ENCODE measurements at regions not wholly inside any gene's neighbourhood (a gene's known extent, or its start where the extent isn't known, plus 50 kb on each side); places are given as distances from the start of the nearest gene placed in this dataset.

- H3K4me3 ChIP-seq = no peak overlapping the region
- peaks cover 0 to 15% (median 7%) of the 10 kb centered on the region in 4 donors for H3K4me1 ChIP-seq
- H3K27me3 ChIP-seq = no peaks in the 10 kb centered on the region
- no peaks in the 10 kb centered on the region for H3K9me3 ChIP-seq
- no peak for DNase-seq (ENCODE audit: extremely low spot score)
- TF ChIP-seq POLR2AphosphoS5 (IDR thresholded peaks at IDR 0.05) (no peak), EP300 (IDR thresholded peaks at IDR 0.05) (no peak), POLR2A (IDR thresholded peaks at IDR 0.05; ENCODE audit: low read depth) (no peak)
- TF ChIP-seq, protein P1, sequence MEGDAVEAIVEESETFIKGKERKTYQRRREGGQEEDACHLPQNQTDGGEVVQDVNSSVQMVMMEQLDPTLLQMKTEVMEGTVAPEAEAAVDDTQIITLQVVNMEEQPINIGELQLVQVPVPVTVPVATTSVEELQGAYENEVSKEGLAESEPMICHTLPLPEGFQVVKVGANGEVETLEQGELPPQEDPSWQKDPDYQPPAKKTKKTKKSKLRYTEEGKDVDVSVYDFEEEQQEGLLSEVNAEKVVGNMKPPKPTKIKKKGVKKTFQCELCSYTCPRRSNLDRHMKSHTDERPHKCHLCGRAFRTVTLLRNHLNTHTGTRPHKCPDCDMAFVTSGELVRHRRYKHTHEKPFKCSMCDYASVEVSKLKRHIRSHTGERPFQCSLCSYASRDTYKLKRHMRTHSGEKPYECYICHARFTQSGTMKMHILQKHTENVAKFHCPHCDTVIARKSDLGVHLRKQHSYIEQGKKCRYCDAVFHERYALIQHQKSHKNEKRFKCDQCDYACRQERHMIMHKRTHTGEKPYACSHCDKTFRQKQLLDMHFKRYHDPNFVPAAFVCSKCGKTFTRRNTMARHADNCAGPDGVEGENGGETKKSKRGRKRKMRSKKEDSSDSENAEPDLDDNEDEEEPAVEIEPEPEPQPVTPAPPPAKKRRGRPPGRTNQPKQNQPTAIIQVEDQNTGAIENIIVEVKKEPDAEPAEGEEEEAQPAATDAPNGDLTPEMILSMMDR (IDR thresholded peaks at IDR 0.05) = no peak
- H3K27ac ChIP-seq (replicated peaks in 1 of 4) = no peak overlapping the region
- H3K36me3 ChIP-seq = no peaks in the 10 kb centered on the region
- intact Hi-C loops (cut with DNase I) = no loop called here
Measured at GRCh38 chr7:86968618-86969017, 90.8 kb downstream of the ELAPOR2 start.

DNA sequence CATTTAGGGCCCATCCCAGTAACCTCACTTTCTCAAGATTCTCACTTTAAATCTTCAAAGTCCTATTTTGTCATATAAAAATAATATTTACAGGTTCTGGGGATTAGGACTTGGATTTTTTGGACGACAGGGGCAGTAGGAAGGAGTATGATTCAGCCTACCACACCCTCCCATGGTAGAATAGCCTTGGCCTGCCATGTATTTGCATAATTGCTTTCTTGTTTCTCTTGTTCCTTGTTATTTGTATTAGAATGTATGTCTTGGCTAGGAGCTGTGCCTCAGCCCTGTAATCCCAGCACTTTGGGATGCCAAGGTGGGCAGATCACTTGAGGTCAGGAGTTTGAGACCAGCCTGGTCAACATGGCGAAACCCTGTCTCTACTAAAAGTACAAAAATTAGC is 92.5 kb downstream of the ELAPOR2 start:
- intact Hi-C loops (cut with DNase I) = no loop called here
- no peaks in the 10 kb centered on the region for H3K36me3 ChIP-seq
- TF ChIP-seq, protein P1 (IDR thresholded peaks at IDR 0.05) = no peak
- TF ChIP-seq EP300 (IDR thresholded peaks at IDR 0.05) (no peak), POLR2A (IDR thresholded peaks at IDR 0.05; ENCODE audit: low read depth) (no peak), POLR2AphosphoS5 (IDR thresholded peaks at IDR 0.05) (no peak)
- no peak overlapping the region for H3K27ac ChIP-seq (replicated peaks in 1 of 4)
- WGBS = 81% methylated on average over 2 of the region's 2 CpGs
- no peaks in the 10 kb centered on the region for H3K27me3 ChIP-seq
- H3K9me3 ChIP-seq = no peaks in the 10 kb centered on the region
- DNase-seq (ENCODE audit: extremely low spot score) = no peak
- H3K4me1 ChIP-seq = peaks cover 0 to 15% (median 7%) of the 10 kb centered on the region in 4 donors
- H3K4me3 ChIP-seq = no peak overlapping the region

DNA sequence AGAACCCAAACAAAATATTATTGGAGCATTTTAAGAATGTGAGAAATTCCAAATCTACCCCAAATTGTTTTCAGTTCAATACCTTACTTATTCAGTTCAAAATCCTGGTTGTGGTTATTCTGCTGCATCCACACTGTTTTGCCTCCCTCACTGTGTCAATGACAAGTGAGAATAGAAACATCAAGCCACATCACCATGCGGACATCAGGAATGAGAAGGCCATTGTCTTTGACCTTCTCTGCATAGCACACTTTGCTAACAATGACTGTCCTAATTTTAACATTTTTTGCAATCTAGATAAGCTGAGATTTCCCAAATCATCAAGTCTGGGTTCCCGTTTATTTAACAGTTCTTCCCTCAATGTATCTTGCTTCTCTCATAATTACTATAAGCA is 93.7 kb downstream of the ELAPOR2 start:
- Histone ChIP-seq H3K4me3 (no peak overlapping the region), H3K27ac (replicated peaks in 1 of 4) (no peak overlapping the region), H3K4me1 (peaks cover 0 to 15% (median 7%) of the 10 kb centered on the region in 4 donors), H3K9me3 (no peaks in the 10 kb centered on the region), H3K36me3 (no peaks in the 10 kb centered on the region), H3K27me3 (no peaks in the 10 kb centered on the region)
- intact Hi-C loops (cut with DNase I) = no loop called here
- WGBS = 90% methylated on average over 2 of the region's 2 CpGs
- TF ChIP-seq EP300 (IDR thresholded peaks at IDR 0.05) (no peak), POLR2A (IDR thresholded peaks at IDR 0.05; ENCODE audit: low read depth) (no peak), POLR2AphosphoS5 (IDR thresholded peaks at IDR 0.05) (no peak)
- TF ChIP-seq, protein P1 (IDR thresholded peaks at IDR 0.05) = no peak
- DNase-seq (ENCODE audit: extremely low spot score) = no peak

- 71% methylated on average over 4 of the region's 4 CpGs for WGBS
Measured at GRCh38 chr7:86964973-86965726, 94.3 kb downstream of the ELAPOR2 start.

More at GRCh38 chr7:86964973-86965726, 94.3 kb downstream of the ELAPOR2 start:
- no peaks in the 10 kb centered on the region for H3K36me3 ChIP-seq
- no peaks in the 10 kb centered on the region for H3K27me3 ChIP-seq
- no peak for DNase-seq (ENCODE audit: extremely low spot score)
- peaks cover 0 to 11% (median 6%) of the 10 kb centered on the region in 4 donors for H3K4me1 ChIP-seq
- H3K9me3 ChIP-seq = no peaks in the 10 kb centered on the region
- no peak for TF ChIP-seq POLR2A (IDR thresholded peaks at IDR 0.05; ENCODE audit: low read depth)
- TF ChIP-seq EP300 (IDR thresholded peaks at IDR 0.05) = no peak
- TF ChIP-seq, protein P1 (IDR thresholded peaks at IDR 0.05) = no peak
- no peak for TF ChIP-seq POLR2AphosphoS5 (IDR thresholded peaks at IDR 0.05)
- H3K4me3 ChIP-seq = no peak overlapping the region
- intact Hi-C loops (cut with DNase I) = no loop called here
- no peak overlapping the region for H3K27ac ChIP-seq (replicated peaks in 1 of 4)

Measured in esophagus muscularis mucosa (tissue), 4 donors.